GM23338 (cell line): ENCODE measurements at regions not wholly inside any gene's neighbourhood (a gene's known extent, or its start where the extent isn't known, plus 50 kb on each side); places are given as distances from the start of the nearest gene placed in this dataset.

Experiments used
- ATAC-seq: fragments of 200-7000 bp; cut with Tn5 transposase; 3 replicates; pipeline ENCODE4 v1.9.1; 2020
- DNase-seq: peaks from one replicate; pipeline ENCODE4 v3.0.0-alpha.2; 2015; ENCODE audit warnings: low spot score
- H2AFZ ChIP-seq: fragments of 200-600 bp; sonication (generic); 2 replicates; pipeline ENCODE4 v1.8.0; 2016; ENCODE audit warnings: antibody characterized with exemption, mild to moderate bottlenecking, moderate library complexity
- H3F3A ChIP-seq: fragments of 200-600 bp; sonication (generic); replicated peaks from 2 replicates; pipeline ENCODE4 v1.8.0; 2017; ENCODE audit warnings: antibody characterized with exemption, mixed run types, low read depth
- H3K27ac ChIP-seq: fragments of 200-600 bp; sonication (generic); 2 replicates; pipeline ENCODE4 v1.6.1; 2016; ENCODE audit warnings: low read depth
- H3K27me3 ChIP-seq: fragments of 200-600 bp; sonication (generic); 2 replicates; pipeline ENCODE4 v1.8.0; 2016; ENCODE audit warnings: mild to moderate bottlenecking, mixed run types, moderate library complexity; ENCODE audit not compliant: insufficient read depth
- H3K36me3 ChIP-seq: fragments of 200-600 bp; sonication (generic); 2 replicates; pipeline ENCODE4 v1.8.0; 2016; ENCODE audit warnings: mild to moderate bottlenecking; ENCODE audit not compliant: insufficient read depth
- H3K4me1 ChIP-seq: fragments of 200-600 bp; sonication (generic); 2 replicates; pipeline ENCODE4 v1.8.0; 2016; ENCODE audit warnings: mild to moderate bottlenecking, moderate library complexity; ENCODE audit not compliant: insufficient read depth
- H3K4me2 ChIP-seq: fragments of 200-600 bp; sonication (generic); 2 replicates; pipeline ENCODE4 v1.7.1; 2017; ENCODE audit warnings: mixed run types
- H3K4me3 ChIP-seq: fragments of 200-600 bp; sonication (generic); 2 replicates; pipeline ENCODE4 v1.6.1; 2016; ENCODE audit warnings: mixed run types
- H3K79me2 ChIP-seq: fragments of 200-600 bp; sonication (generic); replicated peaks from 2 replicates; pipeline ENCODE4 v1.8.0; 2017; ENCODE audit warnings: mild to moderate bottlenecking; ENCODE audit not compliant: insufficient read depth
- H3K9me2 ChIP-seq: fragments of 200-600 bp; sonication (generic); 2 replicates; pipeline ENCODE4 v1.8.0; 2017; ENCODE audit not compliant: insufficient read depth
- H4K20me1 ChIP-seq: fragments of 200-600 bp; sonication (generic); replicated peaks from 2 replicates; pipeline ENCODE4 v1.8.0; 2017; ENCODE audit warnings: mild to moderate bottlenecking; ENCODE audit not compliant: insufficient read depth
- H3K27ac Mint-ChIP-seq: 2 replicates; pipeline ENCODE4 v1.8.0; 2020; ENCODE audit warnings: inconsistent platforms, mild to moderate bottlenecking, moderate library complexity, mixed read lengths
- H3K27me3 Mint-ChIP-seq: 3 replicates; pipeline ENCODE4 v1.8.0; 2022; ENCODE audit warnings: low read depth, mild to moderate bottlenecking, moderate library complexity, mixed read lengths, inconsistent platforms; ENCODE audit not compliant: insufficient read depth, poor library complexity
- H3K36me3 Mint-ChIP-seq: 3 replicates; pipeline ENCODE4 v1.8.0; 2021; ENCODE audit warnings: low read depth, mild to moderate bottlenecking, inconsistent platforms, moderate library complexity, mixed read lengths
- H3K4me1 Mint-ChIP-seq: 3 replicates; pipeline ENCODE4 v1.8.0; 2020; ENCODE audit warnings: mild to moderate bottlenecking, inconsistent platforms, mixed read lengths
- H3K4me3 Mint-ChIP-seq: 3 replicates; pipeline ENCODE4 v1.8.0; 2021; ENCODE audit warnings: moderate library complexity, mild to moderate bottlenecking, inconsistent platforms, mixed read lengths
- H3K9me3 Mint-ChIP-seq: 3 replicates; pipeline ENCODE4 v1.8.0; 2020; ENCODE audit warnings: moderate library complexity, mild to moderate bottlenecking, inconsistent platforms, mixed read lengths
- CREB1 ChIP-seq: fragments of 250-450 bp; sonication (Bioruptor Pico); IDR thresholded peaks from 2 replicates; pipeline ENCODE4 v1.5.0; 2020; ENCODE audit warnings: low read depth, mild to moderate bottlenecking, moderate library complexity
- CTCF ChIP-seq, 2 experiments: fragments of 200-600 bp in 1 of 2; sonication (generic) in 1 of 2; conservative IDR thresholded peaks; 2 replicates each; pipeline versions ENCODE4 v1.5.1 to v1.6.1; 2016 to 2017; ENCODE audit warnings: antibody characterized with exemption in 2 of 2, low read depth in 2 of 2, mild to moderate bottlenecking in 2 of 2, moderate library complexity in 1 of 2
- EZH2phosphoT487 ChIP-seq: fragments of 200-600 bp; sonication (generic); IDR thresholded peaks from one replicate; pipeline ENCODE4 v1.8.1; 2018; ENCODE audit warnings: antibody characterized with exemption; ENCODE audit not compliant: unreplicated experiment
- NANOG ChIP-seq: IDR thresholded peaks from 2 replicates; pipeline ENCODE4 v1.6.1; 2016; ENCODE audit warnings: antibody characterized with exemption, borderline replicate concordance
- POLR2AphosphoS5 ChIP-seq: IDR thresholded peaks from 2 replicates; pipeline ENCODE4 v1.6.1; 2016; ENCODE audit warnings: antibody characterized with exemption, low read depth
- REST ChIP-seq: IDR thresholded peaks from one replicate; pipeline ENCODE4 v1.6.1; 2018; ENCODE audit warnings: antibody characterized with exemption; ENCODE audit not compliant: unreplicated experiment
- ZNF331 ChIP-seq: fragments of 250-450 bp; sonication (Bioruptor Pico); IDR thresholded peaks from 2 replicates; pipeline ENCODE4 v1.5.0; 2020; ENCODE audit warnings: low read depth, mild to moderate bottlenecking, moderate library complexity
- ZNF462 ChIP-seq: fragments of 250-450 bp; sonication (Bioruptor Pico); IDR thresholded peaks from 2 replicates; pipeline ENCODE4 v1.5.0; 2020; ENCODE audit warnings: mild to moderate bottlenecking, moderate library complexity

- TF ChIP-seq ZNF462 (no peak), POLR2AphosphoS5 (no peak), CREB1 (CRISPR knock-in tag) (no peak), EZH2phosphoT487 (no peak), CTCF (conservative IDR thresholded peaks at IDR 0.05; ENCODE audit: low read depth in 2 of 2) (no peak)
Observed at GRCh38 chr16:72434159-72434558, 262.2 kb upstream of the PMFBP1 start (continued).

- H2AFZ ChIP-seq: no peak overlapping the region
- H3K9me2 ChIP-seq: no peaks in the 10 kb centered on the region
- H3K4me1 ChIP-seq: peaks cover 3% of the 10 kb centered on the region; the same call in 1 of the 2 replicates
- Mint-ChIP-seq H3K27me3 (no peaks in the 10 kb centered on the region), H3K36me3 (peaks cover 18% of the 10 kb centered on the region), H3K27ac (no peak overlapping the region), H3K9me3 (peaks cover 19% of the 10 kb centered on the region), H3K4me1 (no peaks in the 10 kb centered on the region; the same call in 2 of the 3 replicates), H3K4me3 (no peak overlapping the region)
- no peaks in the 10 kb centered on the region for H3F3A ChIP-seq
- no peaks in the 10 kb centered on the region for H3K27me3 ChIP-seq
- no peak overlapping the region for H3K4me2 ChIP-seq
- no peaks in the 10 kb centered on the region for H4K20me1 ChIP-seq
- no peaks in the 10 kb centered on the region for H3K79me2 ChIP-seq
- no peak for ATAC-seq
- DNase-seq: no peak
- no peak overlapping the region for H3K27ac ChIP-seq
- no peak overlapping the region for H3K4me3 ChIP-seq
- H3K36me3 ChIP-seq: no peaks in the 10 kb centered on the region; the same call in 1 of the 2 replicates
- TF ChIP-seq NANOG (no peak), REST (no peak), ZNF331 (CRISPR knock-in tag) (no peak)
Observed at GRCh38 chr16:72430121-72430520, 258.2 kb upstream of the PMFBP1 start.
